K562 (cell line): ENCODE measurements at regions not wholly inside any gene's neighbourhood (a gene's known extent, or its start where the extent isn't known, plus 50 kb on each side); places are given as distances from the start of the nearest gene placed in this dataset.

ENCODE experiments used
- E2F4 ChIP-seq: sonication (generic); formaldehyde crosslinking; IDR thresholded peaks from 2 replicates; pipeline ENCODE4 v1.8.0; 2022; ENCODE audit warnings: mild to moderate bottlenecking, low read depth, missing genetic modification reagents
- ELF4 ChIP-seq: fragments of 450-650 bp; formaldehyde crosslinking; IDR thresholded peaks from 2 replicates; pipeline ENCODE4 v1.4.0; 2022; ENCODE audit warnings: missing genetic modification characterization
- EZH2 ChIP-seq: IDR thresholded peaks from 2 replicates; pipeline ENCODE4 v1.6.1; 2012; ENCODE audit warnings: low read depth, mild to moderate bottlenecking, inconsistent platforms, low read length, borderline replicate concordance
- MAX ChIP-seq: sonication (generic); formaldehyde crosslinking; IDR thresholded peaks from 2 replicates; pipeline ENCODE4 v1.9.0; 2022; ENCODE audit warnings: mild to moderate bottlenecking, missing genetic modification reagents
- MXI1 ChIP-seq: IDR thresholded peaks from 2 replicates; pipeline ENCODE4 v1.6.1; 2011; ENCODE audit warnings: low read depth, mild to moderate bottlenecking, improper control_type of control experiment, low read length
- POLR2A ChIP-seq: fragments of 450-650 bp; conservative IDR thresholded peaks from 2 replicates; pipeline ENCODE4 v1.6.1; 2016
- POLR2AphosphoS5 ChIP-seq: IDR thresholded peaks from 2 replicates; pipeline ENCODE4 v1.6.1; 2011; ENCODE audit warnings: mild to moderate bottlenecking, low read depth, low read length, moderate library complexity; ENCODE audit not compliant: control insufficient read depth, insufficient read depth
- PPARD ChIP-seq: fragments of 250-450 bp; sonication (Bioruptor Pico); IDR thresholded peaks from 2 replicates; pipeline ENCODE4 v1.8.0; 2022; ENCODE audit warnings: inconsistent platforms, mild to moderate bottlenecking, moderate library complexity
- REST ChIP-seq, 2 experiments: fragments of 450-650 bp; formaldehyde crosslinking in 1 of 2; IDR thresholded peaks; 2 replicates each; pipeline versions ENCODE4 v1.4.0 to v1.6.1; 2014 to 2020; ENCODE audit warnings: mild to moderate bottlenecking in 2 of 2, borderline replicate concordance in 1 of 2, low read depth in 1 of 2
- RNF2 ChIP-seq: sonication (generic); IDR thresholded peaks from 2 replicates; pipeline ENCODE4 v1.6.1; 2016
- SP2 ChIP-seq: IDR thresholded peaks from 2 replicates; pipeline ENCODE4 v1.6.1; 2011; ENCODE audit warnings: mild to moderate bottlenecking, low read depth, low read length, moderate library complexity; ENCODE audit not compliant: poor library complexity, severe bottlenecking; ENCODE audit errors: extremely low read depth
- ZBTB11 ChIP-seq, 3 experiments: fragments of 200-800 bp in 1 of 3; fragments of 250-450 bp in 1 of 3; fragments of 450-650 bp in 1 of 3; sonication (Bioruptor Pico) in 1 of 3; sonication (Bioruptor generic) in 1 of 3; formaldehyde crosslinking in 1 of 3; IDR thresholded peaks; 2 replicates each; pipeline versions ENCODE4 v1.6.1 to v1.8.0; 2016 to 2022; ENCODE audit warnings: mild to moderate bottlenecking in 2 of 3, missing genetic modification characterization in 2 of 3, missing compliant biosample characterization in 1 of 3, moderate library complexity in 1 of 3
- ZKSCAN1 ChIP-seq: fragments of 150-350 bp; IDR thresholded peaks from 2 replicates; pipeline ENCODE4 v1.6.1; 2016; ENCODE audit warnings: low read depth, low read length
- ZNF561 ChIP-seq: fragments of 450-650 bp; formaldehyde crosslinking; conservative IDR thresholded peaks from 2 replicates; pipeline ENCODE4 v1.4.0; 2020; ENCODE audit warnings: mild to moderate bottlenecking, moderate library complexity

GRCh38 chr13:76414320-76414719 is 471.9 kb downstream of the KCTD12 start:
- no peak for TF ChIP-seq REST (IDR thresholded peaks at IDR 0.05; ENCODE audit: borderline replicate concordance)
- TF ChIP-seq REST (CRISPR knock-in tag; IDR thresholded peaks at IDR 0.05; ENCODE audit: low read depth), result no peak
- no peak for TF ChIP-seq ELF4
- no peak for TF ChIP-seq E2F4 (CRISPR knock-in tag)
- TF ChIP-seq RNF2, result no peak
- TF ChIP-seq POLR2A, result no peak
- no peak for TF ChIP-seq EZH2
- no peak for TF ChIP-seq MAX
- TF ChIP-seq SP2, result no peak
- TF ChIP-seq ZNF561 (CRISPR knock-in tag), result no peak
- no peak for TF ChIP-seq MXI1
- no peak for TF ChIP-seq PPARD
- TF ChIP-seq ZBTB11 (CRISPR knock-in tag; IDR thresholded peaks at IDR 0.05), result no peak
- TF ChIP-seq ZKSCAN1, result no peak
- TF ChIP-seq POLR2AphosphoS5, result no peak
